Ascending aorta (tissue), 2 donors: ENCODE measurements at regions not wholly inside any gene's neighbourhood (a gene's known extent, or its start where the extent isn't known, plus 50 kb on each side); places are given as distances from the start of the nearest gene placed in this dataset.

Experiments used
- DNase-seq, 2 donors: peaks; one replicate each; pipeline ENCODE4 v3.0.0-alpha.2; 2019; ENCODE audit warnings: low spot score in 2 of 2
- H3K27ac ChIP-seq, 2 donors: fragments of 200-600 bp; sonication (generic); one replicate each; pipeline ENCODE4 v1.5.1; 2016 to 2017; ENCODE audit warnings: mild to moderate bottlenecking in 1 of 2
- H3K27me3 ChIP-seq: fragments of 200-600 bp; sonication (generic); one replicate; pipeline ENCODE4 v1.5.1; 2017
- H3K36me3 ChIP-seq, 2 donors: fragments of 200-600 bp; sonication (generic); one replicate each; pipeline ENCODE4 v1.5.1; 2016
- H3K4me1 ChIP-seq, 2 donors: fragments of 200-600 bp; sonication (generic); one replicate each; pipeline ENCODE4 v1.5.1; 2016 to 2017; ENCODE audit warnings: mild to moderate bottlenecking in 1 of 2
- H3K4me3 ChIP-seq, 2 donors: fragments of 200-600 bp; sonication (generic); one replicate each; pipeline ENCODE4 v1.5.1; 2016 to 2017; ENCODE audit warnings: mild to moderate bottlenecking in 1 of 2
- H3K9me3 ChIP-seq, 2 donors: fragments of 200-600 bp; sonication (generic); one replicate each; pipeline ENCODE4 v1.5.1; 2016
- CTCF ChIP-seq, 3 experiments: fragments of 200-600 bp in 2 of 3; fragments of 450-650 bp in 1 of 3; sonication (generic) in 2 of 3; IDR thresholded peaks; one replicate each; pipeline ENCODE4 v1.5.1; 2016 to 2019; ENCODE audit warnings: antibody characterized with exemption in 3 of 3, mild to moderate bottlenecking in 1 of 3, moderate library complexity in 1 of 3
- intact Hi-C: fragments of 100-400 bp; cut with DNase I; formaldehyde crosslinking; loops from one replicate; pipeline ENCODE4 v1.15.1; 2023

- intact Hi-C loops = no loop called here
- H3K27ac ChIP-seq = no peak overlapping the region
- no peaks in the 10 kb centered on the region for H3K4me1 ChIP-seq
- no peaks in the 10 kb centered on the region for H3K27me3 ChIP-seq
- no peak for TF ChIP-seq CTCF (IDR thresholded peaks at IDR 0.05)
- DNase-seq = no peak
- no peaks in the 10 kb centered on the region for H3K36me3 ChIP-seq
- H3K4me3 ChIP-seq = no peak overlapping the region
- H3K9me3 ChIP-seq = peaks cover 0 to 8% of the 10 kb centered on the region in 2 donors
These were observed 115.2 kb upstream of the ZNF32 start for GRCh38 chr10:43763846-43764245.

- no peak overlapping the region for H3K4me3 ChIP-seq
- H3K4me1 ChIP-seq = no peaks in the 10 kb centered on the region
- H3K27ac ChIP-seq = no peak overlapping the region
- TF ChIP-seq CTCF (IDR thresholded peaks at IDR 0.05) = no peak
- no peaks in the 10 kb centered on the region for H3K9me3 ChIP-seq
- H3K36me3 ChIP-seq = no peaks in the 10 kb centered on the region
- intact Hi-C loops = no loop called here
- DNase-seq = no peak
- H3K27me3 ChIP-seq = no peaks in the 10 kb centered on the region
These were observed 111.8 kb upstream of the ZNF32 start for GRCh38 chr10:43760514-43760913.

GRCh38 chr10:43759216-43759615, 110.5 kb upstream of the ZNF32 start:
- H3K27ac ChIP-seq = no peak overlapping the region
- H3K4me1 ChIP-seq = no peaks in the 10 kb centered on the region
- no peak for TF ChIP-seq CTCF (IDR thresholded peaks at IDR 0.05)
- no peak for DNase-seq
- H3K27me3 ChIP-seq = no peaks in the 10 kb centered on the region
- H3K9me3 ChIP-seq = no peaks in the 10 kb centered on the region
- H3K36me3 ChIP-seq = no peaks in the 10 kb centered on the region
- intact Hi-C loops = no loop called here
- no peak overlapping the region for H3K4me3 ChIP-seq

- no peaks in the 10 kb centered on the region for H3K36me3 ChIP-seq
- H3K9me3 ChIP-seq = no peaks in the 10 kb centered on the region
- H3K27me3 ChIP-seq = no peaks in the 10 kb centered on the region
- no peak for DNase-seq
- no peak overlapping the region for H3K27ac ChIP-seq
- no peaks in the 10 kb centered on the region for H3K4me1 ChIP-seq
- TF ChIP-seq CTCF (IDR thresholded peaks at IDR 0.05) = no peak
- no peak overlapping the region for H3K4me3 ChIP-seq
- intact Hi-C loops = no loop called here
These were observed 107.7 kb upstream of the ZNF32 start for GRCh38 chr10:43756341-43756740.

- no peak overlapping the region for H3K27ac ChIP-seq
- no peak for TF ChIP-seq CTCF (IDR thresholded peaks at IDR 0.05)
- H3K4me1 ChIP-seq = no peaks in the 10 kb centered on the region
- intact Hi-C loops = no loop called here
- H3K9me3 ChIP-seq = no peaks in the 10 kb centered on the region
- no peaks in the 10 kb centered on the region for H3K27me3 ChIP-seq
- no peaks in the 10 kb centered on the region for H3K36me3 ChIP-seq
- no peak overlapping the region for H3K4me3 ChIP-seq
- DNase-seq = no peak
These were observed 106.0 kb upstream of the ZNF32 start for GRCh38 chr10:43754569-43755260.
